Fibroblast of lung (primary cell): ENCODE measurements at regions not wholly inside any gene's neighbourhood (a gene's known extent, or its start where the extent isn't known, plus 50 kb on each side); places are given as distances from the start of the nearest gene placed in this dataset.

ENCODE experiments used
- EZH2 ChIP-seq: IDR thresholded peaks from 2 replicates; pipeline ENCODE4 v1.5.1; 2012; ENCODE audit warnings: low read length, control low read depth, mild to moderate bottlenecking; ENCODE audit errors: missing control alignments
- TF ChIP-seq, protein P1 (sequence below), 2 donors: IDR thresholded peaks in 1 of 2; conservative IDR thresholded peaks in 1 of 2; 1 replicate in 1 of 2; 2 replicates in 1 of 2; pipeline ENCODE4 v1.5.1; 2011 to 2012; ENCODE audit warnings: low read length in 2 of 2, control low read depth in 1 of 2, inconsistent platforms in 1 of 2, low read depth in 1 of 2, mild to moderate bottlenecking in 1 of 2

DNA sequence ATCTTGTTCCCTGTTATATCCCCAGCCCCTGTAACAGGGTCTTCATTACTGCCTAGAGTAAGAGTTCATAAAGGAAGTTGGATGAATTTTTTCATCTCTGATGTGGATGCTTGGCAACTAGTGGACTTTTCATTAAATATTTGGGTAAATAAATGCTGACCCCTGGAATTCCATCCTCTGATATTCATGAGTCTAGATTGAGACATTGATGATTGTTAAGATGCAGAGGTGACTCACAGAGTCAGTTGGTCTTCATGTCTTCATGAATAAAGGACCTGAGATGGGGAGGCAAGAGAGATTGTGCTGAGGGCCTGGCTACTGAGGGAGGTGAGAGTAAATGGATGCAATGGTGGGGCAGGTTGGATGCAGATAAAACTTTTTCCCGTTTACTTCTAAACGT lies 132.7 kb upstream of the NT5C1B start:
- TF ChIP-seq, protein P1, sequence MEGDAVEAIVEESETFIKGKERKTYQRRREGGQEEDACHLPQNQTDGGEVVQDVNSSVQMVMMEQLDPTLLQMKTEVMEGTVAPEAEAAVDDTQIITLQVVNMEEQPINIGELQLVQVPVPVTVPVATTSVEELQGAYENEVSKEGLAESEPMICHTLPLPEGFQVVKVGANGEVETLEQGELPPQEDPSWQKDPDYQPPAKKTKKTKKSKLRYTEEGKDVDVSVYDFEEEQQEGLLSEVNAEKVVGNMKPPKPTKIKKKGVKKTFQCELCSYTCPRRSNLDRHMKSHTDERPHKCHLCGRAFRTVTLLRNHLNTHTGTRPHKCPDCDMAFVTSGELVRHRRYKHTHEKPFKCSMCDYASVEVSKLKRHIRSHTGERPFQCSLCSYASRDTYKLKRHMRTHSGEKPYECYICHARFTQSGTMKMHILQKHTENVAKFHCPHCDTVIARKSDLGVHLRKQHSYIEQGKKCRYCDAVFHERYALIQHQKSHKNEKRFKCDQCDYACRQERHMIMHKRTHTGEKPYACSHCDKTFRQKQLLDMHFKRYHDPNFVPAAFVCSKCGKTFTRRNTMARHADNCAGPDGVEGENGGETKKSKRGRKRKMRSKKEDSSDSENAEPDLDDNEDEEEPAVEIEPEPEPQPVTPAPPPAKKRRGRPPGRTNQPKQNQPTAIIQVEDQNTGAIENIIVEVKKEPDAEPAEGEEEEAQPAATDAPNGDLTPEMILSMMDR (conservative IDR thresholded peaks at IDR 0.05 in 1 of 2, IDR thresholded peaks at IDR 0.05 in 1 of 2; ENCODE audit: low read depth in 1 of 2, low read length in 2 of 2) = no peak
- TF ChIP-seq EZH2 = no peak
